ENCODE measurements at regions not wholly inside any gene's neighbourhood (a gene's known extent, or its start where the extent isn't known, plus 50 kb on each side); places are given as distances from the start of the nearest gene placed in this dataset.

GRCh38 chr16:79869304-79870015 is 268.9 kb upstream of the MAF start:
- no peaks in the 10 kb centered on the region for H3K9me3 ChIP-seq (ENCODE audit: control insufficient read depth, low read length)
- no peaks in the 10 kb centered on the region for H3K27me3 ChIP-seq (ENCODE audit: control insufficient read depth, insufficient read depth, low read length)
- no peaks in the 10 kb centered on the region for H3K79me2 ChIP-seq
- no peaks in the 10 kb centered on the region for H3K4me1 ChIP-seq
- no peak overlapping the region for H3K4me2 ChIP-seq (ENCODE audit: low read length)
- H3K27ac ChIP-seq, result no peak overlapping the region
- H3K36me3 ChIP-seq (ENCODE audit: control insufficient read depth, insufficient read depth, low read length), result no peaks in the 10 kb centered on the region
- TF ChIP-seq, protein P1, sequence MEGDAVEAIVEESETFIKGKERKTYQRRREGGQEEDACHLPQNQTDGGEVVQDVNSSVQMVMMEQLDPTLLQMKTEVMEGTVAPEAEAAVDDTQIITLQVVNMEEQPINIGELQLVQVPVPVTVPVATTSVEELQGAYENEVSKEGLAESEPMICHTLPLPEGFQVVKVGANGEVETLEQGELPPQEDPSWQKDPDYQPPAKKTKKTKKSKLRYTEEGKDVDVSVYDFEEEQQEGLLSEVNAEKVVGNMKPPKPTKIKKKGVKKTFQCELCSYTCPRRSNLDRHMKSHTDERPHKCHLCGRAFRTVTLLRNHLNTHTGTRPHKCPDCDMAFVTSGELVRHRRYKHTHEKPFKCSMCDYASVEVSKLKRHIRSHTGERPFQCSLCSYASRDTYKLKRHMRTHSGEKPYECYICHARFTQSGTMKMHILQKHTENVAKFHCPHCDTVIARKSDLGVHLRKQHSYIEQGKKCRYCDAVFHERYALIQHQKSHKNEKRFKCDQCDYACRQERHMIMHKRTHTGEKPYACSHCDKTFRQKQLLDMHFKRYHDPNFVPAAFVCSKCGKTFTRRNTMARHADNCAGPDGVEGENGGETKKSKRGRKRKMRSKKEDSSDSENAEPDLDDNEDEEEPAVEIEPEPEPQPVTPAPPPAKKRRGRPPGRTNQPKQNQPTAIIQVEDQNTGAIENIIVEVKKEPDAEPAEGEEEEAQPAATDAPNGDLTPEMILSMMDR (IDR thresholded peaks at IDR 0.05), result no peak
- H3K4me3 ChIP-seq (ENCODE audit: low read depth, low read length), result no peak overlapping the region
- H3K9ac ChIP-seq, result no peak overlapping the region
- H2AFZ ChIP-seq, result no peak overlapping the region

- TF ChIP-seq, protein P1 (IDR thresholded peaks at IDR 0.05), result no peak
- no peaks in the 10 kb centered on the region for H3K9me3 ChIP-seq (ENCODE audit: control insufficient read depth, low read length)
- no peak overlapping the region for H3K9ac ChIP-seq
Observed at GRCh38 chr16:79868841-79869240, 268.3 kb upstream of the MAF start.

DNA sequence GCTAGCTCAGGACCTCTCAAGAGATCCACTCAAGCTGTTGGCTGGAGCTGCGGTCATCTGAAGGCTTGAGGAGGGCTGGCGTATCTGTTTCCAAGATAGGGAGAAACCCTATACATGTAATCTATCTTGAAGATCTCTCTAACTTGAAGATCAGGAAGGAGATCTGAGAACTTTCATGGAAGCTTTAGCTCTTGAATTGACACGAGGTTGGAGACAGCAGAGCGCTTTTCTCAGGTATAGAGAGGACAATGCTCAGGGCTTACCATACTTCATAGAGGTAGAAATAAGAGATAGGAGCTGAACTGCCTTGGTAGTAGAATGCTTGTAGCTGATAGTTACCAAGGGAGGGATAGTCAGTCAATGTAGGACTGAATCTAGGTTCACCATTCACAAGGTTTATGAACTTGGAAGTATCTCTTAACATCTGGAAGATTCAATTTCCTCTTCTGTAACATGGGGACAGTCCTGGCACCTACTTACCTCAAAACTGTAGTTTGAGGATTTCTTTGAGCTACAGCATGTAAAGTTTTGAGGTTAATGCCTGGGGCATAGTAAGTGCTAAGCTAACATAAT is 267.0 kb upstream of the MAF start:
- H2AFZ ChIP-seq, result no peak overlapping the region
- H3K79me2 ChIP-seq, result no peaks in the 10 kb centered on the region
- H3K4me3 ChIP-seq (ENCODE audit: low read depth, low read length), result no peak overlapping the region
- H3K9me3 ChIP-seq (ENCODE audit: control insufficient read depth, low read length), result no peaks in the 10 kb centered on the region
- H3K9ac ChIP-seq, result no peak overlapping the region
- no peak overlapping the region for H3K27ac ChIP-seq
- no peak overlapping the region for H3K4me2 ChIP-seq (ENCODE audit: low read length)
- TF ChIP-seq, protein P1 (IDR thresholded peaks at IDR 0.05), result no peak
- no peaks in the 10 kb centered on the region for H3K36me3 ChIP-seq (ENCODE audit: control insufficient read depth, insufficient read depth, low read length)
- no peaks in the 10 kb centered on the region for H3K27me3 ChIP-seq (ENCODE audit: control insufficient read depth, insufficient read depth, low read length)
- H3K4me1 ChIP-seq, result no peaks in the 10 kb centered on the region

More at GRCh38 chr16:79868841-79869240, 268.3 kb upstream of the MAF start:
- H3K27me3 ChIP-seq (ENCODE audit: control insufficient read depth, insufficient read depth, low read length), result no peaks in the 10 kb centered on the region
- no peak overlapping the region for H3K4me2 ChIP-seq (ENCODE audit: low read length)
- no peaks in the 10 kb centered on the region for H3K79me2 ChIP-seq
- H3K27ac ChIP-seq, result no peak overlapping the region
- H3K4me1 ChIP-seq, result no peaks in the 10 kb centered on the region
- no peak overlapping the region for H2AFZ ChIP-seq
- no peak overlapping the region for H3K4me3 ChIP-seq (ENCODE audit: low read depth, low read length)
- no peaks in the 10 kb centered on the region for H3K36me3 ChIP-seq (ENCODE audit: control insufficient read depth, insufficient read depth, low read length)

DNA sequence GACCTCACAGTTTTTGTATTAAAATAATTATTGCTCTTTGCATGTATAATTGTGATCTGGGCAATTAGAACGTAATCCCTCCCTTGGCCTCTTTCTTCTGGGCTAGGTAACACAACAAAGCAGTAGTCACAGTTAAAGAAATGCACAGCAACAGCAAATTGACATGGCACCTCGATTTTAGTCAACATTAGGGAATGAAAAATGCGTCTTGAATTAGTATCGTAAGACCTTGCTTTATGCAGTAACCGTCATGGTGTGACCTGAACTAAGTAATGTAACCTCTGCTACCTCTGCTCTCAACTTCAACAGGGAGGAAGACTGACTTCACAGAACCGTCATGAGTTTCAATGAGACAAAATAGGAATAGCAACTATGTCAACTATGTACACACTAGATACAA is 265.4 kb upstream of the MAF start:
- TF ChIP-seq, protein P1 (IDR thresholded peaks at IDR 0.05), result no peak
- Histone ChIP-seq H3K9me3 (ENCODE audit: control insufficient read depth, low read length) (no peaks in the 10 kb centered on the region), H3K9ac (no peak overlapping the region), H3K4me1 (no peaks in the 10 kb centered on the region), H3K27me3 (ENCODE audit: control insufficient read depth, insufficient read depth, low read length) (no peaks in the 10 kb centered on the region), H3K36me3 (ENCODE audit: control insufficient read depth, insufficient read depth, low read length) (no peaks in the 10 kb centered on the region), H3K27ac (no peak overlapping the region), H3K4me3 (ENCODE audit: low read depth, low read length) (no peak overlapping the region), H3K79me2 (no peaks in the 10 kb centered on the region), H2AFZ (no peak overlapping the region), H3K4me2 (ENCODE audit: low read length) (no peak overlapping the region)

Measured in parathyroid adenoma (tissue), 2 donors.